ENCODE measurements at regions not wholly inside any gene's neighbourhood (a gene's known extent, or its start where the extent isn't known, plus 50 kb on each side); places are given as distances from the start of the nearest gene placed in this dataset.

DNA sequence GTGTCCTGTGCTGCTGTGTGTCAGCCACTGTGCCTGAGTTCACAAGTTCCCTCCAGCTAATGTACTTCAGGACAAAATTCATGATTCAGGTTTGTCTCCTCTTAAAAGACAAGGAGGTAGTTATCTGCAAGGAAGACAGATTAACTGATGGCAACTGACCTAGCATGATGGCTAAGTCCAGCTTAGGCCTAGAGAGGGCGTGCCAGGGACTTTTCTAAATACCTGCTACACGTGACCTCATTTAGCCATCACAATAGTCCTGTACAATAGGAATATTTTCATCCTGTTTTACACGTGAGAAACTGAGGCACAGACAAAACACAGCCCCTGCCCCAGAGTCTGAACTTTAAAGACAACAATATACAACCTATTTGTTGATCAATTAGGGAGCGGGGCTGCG, 275.7 kb downstream of the XPNPEP1 start:
- TF ChIP-seq, protein P1, sequence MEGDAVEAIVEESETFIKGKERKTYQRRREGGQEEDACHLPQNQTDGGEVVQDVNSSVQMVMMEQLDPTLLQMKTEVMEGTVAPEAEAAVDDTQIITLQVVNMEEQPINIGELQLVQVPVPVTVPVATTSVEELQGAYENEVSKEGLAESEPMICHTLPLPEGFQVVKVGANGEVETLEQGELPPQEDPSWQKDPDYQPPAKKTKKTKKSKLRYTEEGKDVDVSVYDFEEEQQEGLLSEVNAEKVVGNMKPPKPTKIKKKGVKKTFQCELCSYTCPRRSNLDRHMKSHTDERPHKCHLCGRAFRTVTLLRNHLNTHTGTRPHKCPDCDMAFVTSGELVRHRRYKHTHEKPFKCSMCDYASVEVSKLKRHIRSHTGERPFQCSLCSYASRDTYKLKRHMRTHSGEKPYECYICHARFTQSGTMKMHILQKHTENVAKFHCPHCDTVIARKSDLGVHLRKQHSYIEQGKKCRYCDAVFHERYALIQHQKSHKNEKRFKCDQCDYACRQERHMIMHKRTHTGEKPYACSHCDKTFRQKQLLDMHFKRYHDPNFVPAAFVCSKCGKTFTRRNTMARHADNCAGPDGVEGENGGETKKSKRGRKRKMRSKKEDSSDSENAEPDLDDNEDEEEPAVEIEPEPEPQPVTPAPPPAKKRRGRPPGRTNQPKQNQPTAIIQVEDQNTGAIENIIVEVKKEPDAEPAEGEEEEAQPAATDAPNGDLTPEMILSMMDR (conservative IDR thresholded peaks at IDR 0.05 in 1 of 2, IDR thresholded peaks at IDR 0.05 in 1 of 2; ENCODE audit: low read depth in 1 of 2, low read length in 2 of 2) = no peak
- no peak for TF ChIP-seq EZH2 (IDR thresholded peaks at IDR 0.05; ENCODE audit: low read length, missing control alignments)

Data from fibroblast of lung (primary cell).